ENCODE measurements at regions not wholly inside any gene's neighbourhood (a gene's known extent, or its start where the extent isn't known, plus 50 kb on each side); places are given as distances from the start of the nearest gene placed in this dataset.

DNA sequence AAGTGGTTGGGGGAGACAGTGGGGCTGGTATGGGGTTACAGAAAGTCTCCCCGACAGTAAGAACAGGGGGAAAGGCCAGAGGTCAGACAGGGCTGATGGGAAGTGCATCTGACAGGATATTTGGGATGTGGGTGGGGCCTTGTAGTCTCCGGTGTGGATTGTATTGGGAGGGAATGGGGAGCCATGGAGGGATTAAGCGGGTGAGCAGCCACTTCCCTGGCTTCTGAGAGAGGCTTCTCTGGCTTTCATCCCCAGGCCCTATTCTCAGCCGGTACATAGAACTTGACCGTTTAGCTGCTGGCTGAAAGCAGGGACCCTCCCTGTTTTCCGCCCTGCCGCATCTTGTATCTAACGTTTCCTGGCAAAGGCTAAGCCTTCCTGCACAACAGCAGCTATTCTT is 222.0 kb upstream of the LHX5 start:
- H3K23me2 ChIP-seq (ENCODE audit: insufficient read length, low read depth, low read length, poor library complexity, severe bottlenecking): no peaks in the 10 kb centered on the region
- WGBS (ENCODE audit: extremely low coverage, insufficient read length, low lambda C conversion rate): no CpG with 5 or more reads among the region's 8 CpGs
- no peak overlapping the region for H3K4me2 ChIP-seq (ENCODE audit: insufficient read depth, insufficient read length, low read length)
- no peak overlapping the region for H3K23ac ChIP-seq (ENCODE audit: insufficient read length, low read depth, low read length)
- H4K91ac ChIP-seq (ENCODE audit: insufficient read length, low read depth, low read length): no peak overlapping the region
- H3K4ac ChIP-seq (ENCODE audit: low read depth, low read length): no peak overlapping the region
- H3K27me3 ChIP-seq (ENCODE audit: insufficient read depth, low read length): no peaks in the 10 kb centered on the region
- no peak overlapping the region for H3K9ac ChIP-seq (ENCODE audit: extremely low read depth, insufficient read length, low read length)
- Mint-ChIP-seq H3K4me3 (no peak overlapping the region), H3K27me3 (ENCODE audit: low read depth) (peaks cover 21% of the 10 kb centered on the region), H3K9me3 (no peaks in the 10 kb centered on the region), H3K27ac (no peak overlapping the region), H3K4me1 (peaks cover 22 to 24% of the 10 kb centered on the region in 2 experiments), H3K36me3 (ENCODE audit: insufficient read depth in 1 of 3, low read depth in 3 of 3) (no peaks in the 10 kb centered on the region)
- no peak overlapping the region for H3K56ac ChIP-seq (ENCODE audit: insufficient read length, low read depth, low read length)
- H2AFZ ChIP-seq (ENCODE audit: low read length): no peak overlapping the region
- no peak overlapping the region for H2BK12ac ChIP-seq (ENCODE audit: insufficient read length, low read depth, low read length)
- H3K14ac ChIP-seq (ENCODE audit: insufficient read depth, low read length): no peak overlapping the region
- H2BK120ac ChIP-seq (ENCODE audit: low read depth, low read length, poor library complexity, severe bottlenecking): no peak overlapping the region
- no peak for DNase-seq
- H2BK15ac ChIP-seq (ENCODE audit: low read depth, low read length): no peak overlapping the region
- no peaks in the 10 kb centered on the region for H3K79me1 ChIP-seq (ENCODE audit: insufficient read depth, low read depth, low read length, poor library complexity, severe bottlenecking)
- H3K27ac ChIP-seq (ENCODE audit: insufficient read length, low read depth, low read length): no peak overlapping the region
- H3T11ph ChIP-seq (ENCODE audit: low read length): no peak overlapping the region
- no peak overlapping the region for H2AK5ac ChIP-seq (ENCODE audit: insufficient read length, low read length)
- no peak overlapping the region for H2BK5ac ChIP-seq (ENCODE audit: insufficient read length, low read length)
- no peak overlapping the region for H3K18ac ChIP-seq (ENCODE audit: insufficient read length, low read depth, low read length)
- H2BK20ac ChIP-seq (ENCODE audit: low read depth, low read length, poor library complexity, severe bottlenecking): no peak overlapping the region
- H4K20me1 ChIP-seq (ENCODE audit: control insufficient read depth, insufficient read depth, insufficient read length): no peaks in the 10 kb centered on the region
- no peaks in the 10 kb centered on the region for H3K79me2 ChIP-seq (ENCODE audit: insufficient read depth, low read length)
- H4K5ac ChIP-seq (ENCODE audit: insufficient read length, low read depth, low read length): no peak overlapping the region
- no peaks in the 10 kb centered on the region for H3K4me1 ChIP-seq (ENCODE audit: insufficient read depth, low read length)
- TF ChIP-seq, protein P1, sequence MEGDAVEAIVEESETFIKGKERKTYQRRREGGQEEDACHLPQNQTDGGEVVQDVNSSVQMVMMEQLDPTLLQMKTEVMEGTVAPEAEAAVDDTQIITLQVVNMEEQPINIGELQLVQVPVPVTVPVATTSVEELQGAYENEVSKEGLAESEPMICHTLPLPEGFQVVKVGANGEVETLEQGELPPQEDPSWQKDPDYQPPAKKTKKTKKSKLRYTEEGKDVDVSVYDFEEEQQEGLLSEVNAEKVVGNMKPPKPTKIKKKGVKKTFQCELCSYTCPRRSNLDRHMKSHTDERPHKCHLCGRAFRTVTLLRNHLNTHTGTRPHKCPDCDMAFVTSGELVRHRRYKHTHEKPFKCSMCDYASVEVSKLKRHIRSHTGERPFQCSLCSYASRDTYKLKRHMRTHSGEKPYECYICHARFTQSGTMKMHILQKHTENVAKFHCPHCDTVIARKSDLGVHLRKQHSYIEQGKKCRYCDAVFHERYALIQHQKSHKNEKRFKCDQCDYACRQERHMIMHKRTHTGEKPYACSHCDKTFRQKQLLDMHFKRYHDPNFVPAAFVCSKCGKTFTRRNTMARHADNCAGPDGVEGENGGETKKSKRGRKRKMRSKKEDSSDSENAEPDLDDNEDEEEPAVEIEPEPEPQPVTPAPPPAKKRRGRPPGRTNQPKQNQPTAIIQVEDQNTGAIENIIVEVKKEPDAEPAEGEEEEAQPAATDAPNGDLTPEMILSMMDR (conservative IDR thresholded peaks at IDR 0.05): no peak
- no peaks in the 10 kb centered on the region for H3K9me3 ChIP-seq (ENCODE audit: control insufficient read depth, low read depth, low read length)
- H4K8ac ChIP-seq (replicated peaks; ENCODE audit: insufficient read length, low read depth, low read length): no peak overlapping the region

Data from H9 (cell line).